ENCODE measurements at regions not wholly inside any gene's neighbourhood (a gene's known extent, or its start where the extent isn't known, plus 50 kb on each side); places are given as distances from the start of the nearest gene placed in this dataset.

DNA sequence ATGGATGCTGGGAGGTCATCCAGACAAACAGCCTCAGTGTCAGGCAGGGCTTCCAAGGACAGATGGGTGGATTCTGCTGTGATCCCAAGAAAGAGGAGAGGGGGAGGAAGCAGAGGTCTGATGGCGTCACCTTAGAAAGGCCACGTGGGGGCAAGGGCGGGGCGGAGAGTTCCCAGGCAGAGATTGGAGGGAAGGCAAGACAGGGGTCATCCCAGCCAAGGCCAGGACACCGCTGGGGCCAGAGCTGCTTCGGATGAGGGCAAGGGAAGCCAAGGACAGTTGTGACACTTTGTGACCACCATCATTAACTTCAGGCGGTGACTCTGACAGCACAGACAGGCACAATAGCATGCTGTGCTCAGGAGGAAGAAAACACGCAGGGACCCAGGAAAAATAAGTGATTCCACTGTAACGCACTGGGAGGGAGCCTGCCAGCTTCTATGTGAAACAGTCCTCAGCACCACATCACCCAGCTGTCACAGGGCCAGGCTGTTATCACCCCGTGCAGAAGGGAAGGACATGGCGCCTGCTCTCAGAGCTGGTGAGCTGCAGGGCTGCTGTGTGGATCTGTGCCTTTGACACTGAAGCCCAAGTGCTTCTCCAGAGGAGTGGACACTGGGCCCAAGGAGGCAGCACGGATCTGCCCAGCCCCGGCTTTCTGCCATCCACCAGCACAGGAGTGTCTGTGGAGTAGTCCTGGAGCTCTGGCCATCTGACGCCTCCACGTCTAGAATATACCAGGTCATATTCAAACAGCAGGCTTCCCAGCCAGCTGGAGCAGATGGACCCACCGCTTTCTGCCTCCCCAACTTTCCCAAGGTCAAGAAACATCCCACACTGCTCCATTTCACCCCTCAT is 204.1 kb downstream of the NDUFA10 start:
- Histone ChIP-seq H3K27me3 (no peaks in the 10 kb centered on the region), H3K27ac (no peak overlapping the region), H3K4me3 (no peak overlapping the region), H2AFZ (replicated peaks) (no peak overlapping the region), H3K4me1 (peaks cover 4% of the 10 kb centered on the region), H4K20me1 (ENCODE audit: low read depth) (no peaks in the 10 kb centered on the region), H3K9ac (no peak overlapping the region), H3K4me2 (no peak overlapping the region), H3K36me3 (no peaks in the 10 kb centered on the region), H3F3A (ENCODE audit: low read depth) (no peaks in the 10 kb centered on the region), H3K79me2 (ENCODE audit: low read depth) (no peaks in the 10 kb centered on the region), H3K9me3 (ENCODE audit: low read depth) (no peaks in the 10 kb centered on the region)
- H3K4me1 Mint-ChIP-seq: peaks cover 26% of the 10 kb centered on the region
- TF ChIP-seq EZH2phosphoT487 (IDR thresholded peaks at IDR 0.05): no peak
- no peaks in the 10 kb centered on the region for H3K36me3 Mint-ChIP-seq
- H3K27ac Mint-ChIP-seq: no peak overlapping the region
- peaks cover 16% of the 10 kb centered on the region for H3K27me3 Mint-ChIP-seq (ENCODE audit: insufficient read depth, low read depth)
- H3K4me3 Mint-ChIP-seq: no peak overlapping the region
- no peaks in the 10 kb centered on the region for H3K9me3 Mint-ChIP-seq
- no peak for DNase-seq (ENCODE audit: low spot score)

DNA sequence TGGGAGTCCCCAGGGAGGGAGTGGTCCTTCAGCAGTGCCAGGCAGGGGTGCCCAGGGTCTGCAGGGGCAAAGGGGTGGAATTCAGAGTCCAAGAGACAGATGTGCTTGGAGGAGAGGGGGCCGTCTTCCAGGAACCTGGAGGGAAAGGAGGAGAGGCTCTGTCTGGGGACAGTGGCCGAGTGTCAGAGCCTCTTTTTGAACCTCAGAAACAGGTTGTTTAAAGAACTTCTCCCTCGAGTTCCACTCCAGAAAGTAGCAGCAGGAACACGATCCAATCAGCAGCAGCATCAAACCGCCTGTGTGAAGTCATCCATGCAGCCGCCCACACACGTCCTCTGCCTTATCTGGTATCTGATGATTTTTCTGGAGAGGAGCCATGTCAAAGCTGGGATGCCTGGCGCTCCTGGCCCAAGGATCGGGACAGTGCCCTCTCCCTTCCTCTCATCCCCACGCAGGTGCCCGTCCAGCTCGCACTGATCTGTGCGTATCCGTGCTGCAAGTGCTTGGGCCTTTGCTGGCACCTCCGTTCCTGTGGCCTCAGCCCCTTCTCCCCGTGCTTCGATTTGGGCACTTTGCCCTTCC is 205.1 kb downstream of the NDUFA10 start:
- H3K36me3 Mint-ChIP-seq: no peaks in the 10 kb centered on the region
- peaks cover 16% of the 10 kb centered on the region for H3K27me3 Mint-ChIP-seq (ENCODE audit: insufficient read depth, low read depth)
- Histone ChIP-seq H3K36me3 (no peaks in the 10 kb centered on the region), H4K20me1 (ENCODE audit: low read depth) (no peaks in the 10 kb centered on the region), H3K27ac (no peak overlapping the region), H3K27me3 (no peaks in the 10 kb centered on the region), H3K9ac (no peak overlapping the region), H3F3A (ENCODE audit: low read depth) (no peaks in the 10 kb centered on the region), H3K4me3 (no peak overlapping the region), H3K4me2 (no peak overlapping the region), H3K79me2 (ENCODE audit: low read depth) (no peaks in the 10 kb centered on the region), H3K9me3 (ENCODE audit: low read depth) (no peaks in the 10 kb centered on the region), H3K4me1 (peaks cover 4% of the 10 kb centered on the region), H2AFZ (replicated peaks) (no peak overlapping the region)
- no peak overlapping the region for H3K27ac Mint-ChIP-seq
- TF ChIP-seq EZH2phosphoT487 (IDR thresholded peaks at IDR 0.05) (no peak), EZH2 (IDR thresholded peaks at IDR 0.05) (no peak)
- TF ChIP-seq, protein P1, sequence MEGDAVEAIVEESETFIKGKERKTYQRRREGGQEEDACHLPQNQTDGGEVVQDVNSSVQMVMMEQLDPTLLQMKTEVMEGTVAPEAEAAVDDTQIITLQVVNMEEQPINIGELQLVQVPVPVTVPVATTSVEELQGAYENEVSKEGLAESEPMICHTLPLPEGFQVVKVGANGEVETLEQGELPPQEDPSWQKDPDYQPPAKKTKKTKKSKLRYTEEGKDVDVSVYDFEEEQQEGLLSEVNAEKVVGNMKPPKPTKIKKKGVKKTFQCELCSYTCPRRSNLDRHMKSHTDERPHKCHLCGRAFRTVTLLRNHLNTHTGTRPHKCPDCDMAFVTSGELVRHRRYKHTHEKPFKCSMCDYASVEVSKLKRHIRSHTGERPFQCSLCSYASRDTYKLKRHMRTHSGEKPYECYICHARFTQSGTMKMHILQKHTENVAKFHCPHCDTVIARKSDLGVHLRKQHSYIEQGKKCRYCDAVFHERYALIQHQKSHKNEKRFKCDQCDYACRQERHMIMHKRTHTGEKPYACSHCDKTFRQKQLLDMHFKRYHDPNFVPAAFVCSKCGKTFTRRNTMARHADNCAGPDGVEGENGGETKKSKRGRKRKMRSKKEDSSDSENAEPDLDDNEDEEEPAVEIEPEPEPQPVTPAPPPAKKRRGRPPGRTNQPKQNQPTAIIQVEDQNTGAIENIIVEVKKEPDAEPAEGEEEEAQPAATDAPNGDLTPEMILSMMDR (IDR thresholded peaks at IDR 0.05): no peak
- H3K4me3 Mint-ChIP-seq: no peak overlapping the region
- DNase-seq (ENCODE audit: low spot score): no peak
- peaks cover 26% of the 10 kb centered on the region for H3K4me1 Mint-ChIP-seq
- H3K9me3 Mint-ChIP-seq: no peaks in the 10 kb centered on the region

DNA sequence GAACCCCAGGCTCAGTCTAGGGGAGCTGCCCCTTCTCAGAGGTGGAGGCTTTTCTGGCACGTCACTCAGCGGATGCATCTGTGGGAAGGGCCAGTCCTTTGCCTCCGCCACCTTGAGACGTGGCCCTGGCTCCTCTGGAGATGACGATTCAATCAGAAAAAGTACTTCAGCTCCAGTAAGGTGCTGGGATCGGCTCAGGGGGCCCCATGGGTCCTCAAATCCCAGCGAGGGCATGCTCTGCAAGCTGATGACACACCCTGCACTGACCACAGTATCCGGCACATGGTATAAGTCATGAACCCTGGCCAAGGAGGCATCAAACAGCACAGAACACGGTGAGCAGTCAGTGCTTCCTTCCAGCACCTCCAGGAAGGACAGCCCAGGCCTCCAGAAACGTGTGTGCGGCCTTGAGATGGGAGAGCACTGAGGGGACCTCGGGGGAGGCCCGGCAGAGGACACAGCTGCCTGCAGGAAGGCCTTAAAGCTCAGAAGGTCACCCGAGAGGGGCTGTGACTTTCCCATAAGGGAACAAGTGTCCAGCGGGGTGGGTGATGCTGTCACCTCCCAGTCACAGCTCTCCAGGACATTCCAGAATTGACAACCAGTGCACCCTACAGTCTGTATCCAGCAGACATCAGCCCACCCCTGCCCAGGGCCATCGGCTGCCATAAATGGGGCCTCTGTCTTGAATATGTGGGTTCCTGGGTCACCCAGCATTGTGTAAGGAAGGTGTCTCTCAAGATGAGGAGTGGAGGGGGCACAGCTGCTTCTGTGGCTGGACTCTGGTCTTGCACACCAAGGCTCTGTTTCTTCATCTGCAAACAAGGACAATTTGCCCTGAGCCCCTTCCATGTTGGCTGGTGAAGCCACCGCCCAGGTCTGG is 205.8 kb downstream of the NDUFA10 start:
- Mint-ChIP-seq H3K4me3 (no peak overlapping the region), H3K4me1 (peaks cover 26% of the 10 kb centered on the region), H3K27ac (peak overlapping the region; percentile 42), H3K27me3 (ENCODE audit: insufficient read depth, low read depth) (peaks cover 21% of the 10 kb centered on the region), H3K36me3 (no peaks in the 10 kb centered on the region), H3K9me3 (no peaks in the 10 kb centered on the region)
- H3K4me2 ChIP-seq: no peak overlapping the region
- H3K27me3 ChIP-seq: no peaks in the 10 kb centered on the region
- no peak overlapping the region for H3K9ac ChIP-seq
- H4K20me1 ChIP-seq (ENCODE audit: low read depth): no peaks in the 10 kb centered on the region
- no peaks in the 10 kb centered on the region for H3F3A ChIP-seq (ENCODE audit: low read depth)
- H3K36me3 ChIP-seq: no peaks in the 10 kb centered on the region
- H3K27ac ChIP-seq: no peak overlapping the region
- no peak for DNase-seq (ENCODE audit: low spot score)
- TF ChIP-seq, protein P1 (IDR thresholded peaks at IDR 0.05): no peak
- TF ChIP-seq EZH2phosphoT487 (IDR thresholded peaks at IDR 0.05) (no peak), EZH2 (IDR thresholded peaks at IDR 0.05) (no peak)
- no peaks in the 10 kb centered on the region for H3K79me2 ChIP-seq (ENCODE audit: low read depth)
- peaks cover under 1% of the 10 kb centered on the region for H3K4me1 ChIP-seq
- H3K9me3 ChIP-seq (ENCODE audit: low read depth): no peaks in the 10 kb centered on the region
- no peak overlapping the region for H2AFZ ChIP-seq (replicated peaks)
- H3K4me3 ChIP-seq: no peak overlapping the region

All from neural progenitor cell (in vitro differentiated cells).